ENCODE measurements at regions not wholly inside any gene's neighbourhood (a gene's known extent, or its start where the extent isn't known, plus 50 kb on each side); places are given as distances from the start of the nearest gene placed in this dataset.

GRCh38 chr5:85813146-85813545 is 804.6 kb upstream of the COX7C start:
- no peak overlapping the region for H3K4me3 ChIP-seq (ENCODE audit: low read length)
- no peak for DNase-seq (ENCODE audit: low read depth)
- TF ChIP-seq CTCF (conservative IDR thresholded peaks at IDR 0.05; ENCODE audit: low read depth, low read length): no peak

- no peak for TF ChIP-seq CTCF (conservative IDR thresholded peaks at IDR 0.05; ENCODE audit: low read depth, low read length)
- peak; percentile 4 for DNase-seq (ENCODE audit: low read depth)
- H3K4me3 ChIP-seq (ENCODE audit: low read length): no peak overlapping the region
Measured at GRCh38 chr5:85814596-85814995, 803.1 kb upstream of the COX7C start.

- H3K4me3 ChIP-seq (ENCODE audit: low read length): no peak overlapping the region
- TF ChIP-seq CTCF (conservative IDR thresholded peaks at IDR 0.05; ENCODE audit: low read depth, low read length): no peak
- DNase-seq (ENCODE audit: low read depth): no peak
Measured at GRCh38 chr5:85823462-85824426, 794.0 kb upstream of the COX7C start.

- TF ChIP-seq CTCF (conservative IDR thresholded peaks at IDR 0.05; ENCODE audit: low read depth, low read length): no peak
- no peak overlapping the region for H3K4me3 ChIP-seq (ENCODE audit: low read length)
- DNase-seq (ENCODE audit: low read depth): no peak
Measured at GRCh38 chr5:85838781-85839180, 779.0 kb upstream of the COX7C start.

GRCh38 chr5:85841653-85842052 is 776.1 kb upstream of the COX7C start:
- TF ChIP-seq CTCF (conservative IDR thresholded peaks at IDR 0.05; ENCODE audit: low read depth, low read length): no peak
- no peak overlapping the region for H3K4me3 ChIP-seq (ENCODE audit: low read length)
- DNase-seq (ENCODE audit: low read depth): no peak

- TF ChIP-seq CTCF (conservative IDR thresholded peaks at IDR 0.05; ENCODE audit: low read depth, low read length): no peak
Measured at GRCh38 chr5:85843535-85843934, 774.2 kb upstream of the COX7C start.

GRCh38 chr5:85849411-85849810 is 768.3 kb upstream of the COX7C start:
- no peak for DNase-seq (ENCODE audit: low read depth)
- TF ChIP-seq CTCF (conservative IDR thresholded peaks at IDR 0.05; ENCODE audit: low read depth, low read length): no peak
- no peak overlapping the region for H3K4me3 ChIP-seq (ENCODE audit: low read length)

More at GRCh38 chr5:85843535-85843934, 774.2 kb upstream of the COX7C start:
- no peak overlapping the region for H3K4me3 ChIP-seq (ENCODE audit: low read length)
- no peak for DNase-seq (ENCODE audit: low read depth)

Data from retinal pigment epithelial cell (primary cell).